HG03045 (cell line): ENCODE measurements at regions not wholly inside any gene's neighbourhood (a gene's known extent, or its start where the extent isn't known, plus 50 kb on each side); places are given as distances from the start of the nearest gene placed in this dataset.

Experiments used
- ATAC-seq: cut with Tn5 transposase; IDR thresholded peaks from one replicate; pipeline ENCODE4 v1.9.1; 2021; ENCODE audit warnings: mild to moderate bottlenecking, moderate library complexity; ENCODE audit not compliant: unreplicated experiment

GRCh38 chr11:24298146-24298545, 198.7 kb upstream of the LUZP2 start:
- no peak for ATAC-seq

DNA sequence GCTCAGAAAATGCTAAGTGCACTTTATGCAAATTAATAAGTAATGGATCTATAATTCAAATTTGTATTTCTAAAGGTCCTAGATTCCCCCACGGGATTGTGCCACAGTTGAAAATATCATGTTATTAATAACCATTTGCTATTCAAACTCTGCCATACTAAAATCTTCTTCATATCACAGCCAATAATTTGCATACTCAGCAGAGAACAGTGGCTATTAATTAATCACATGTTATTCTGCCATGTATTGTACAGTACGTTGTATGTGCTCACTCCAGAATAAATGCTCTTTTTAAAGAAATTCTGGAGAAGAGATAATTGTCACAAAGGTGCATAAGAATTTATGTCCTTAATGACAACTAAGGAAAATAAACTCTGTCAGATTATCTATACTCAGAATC, 184.9 kb upstream of the LUZP2 start:
- no peak for ATAC-seq

- no peak for ATAC-seq
These were observed 184.2 kb upstream of the LUZP2 start for GRCh38 chr11:24312464-24313238.

DNA sequence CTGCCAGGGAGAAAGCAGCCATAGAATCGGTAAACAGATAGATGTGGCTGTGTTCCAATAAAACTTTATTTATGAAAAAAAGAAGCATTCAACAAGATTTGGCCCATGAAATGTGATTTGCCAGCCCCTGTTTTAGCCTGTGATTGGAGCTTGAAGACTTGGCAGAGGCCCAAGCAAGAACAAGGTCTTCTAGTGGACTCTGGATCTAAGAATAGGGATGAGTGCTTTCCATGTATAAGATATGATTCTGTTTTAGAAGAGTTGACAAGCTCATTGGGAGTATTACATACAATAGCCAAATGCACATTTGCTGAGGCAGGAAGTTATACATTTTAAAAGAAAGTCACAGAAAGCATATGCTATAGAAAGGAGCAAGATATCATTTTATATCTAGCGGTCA, 175.6 kb upstream of the LUZP2 start:
- ATAC-seq: no peak

DNA sequence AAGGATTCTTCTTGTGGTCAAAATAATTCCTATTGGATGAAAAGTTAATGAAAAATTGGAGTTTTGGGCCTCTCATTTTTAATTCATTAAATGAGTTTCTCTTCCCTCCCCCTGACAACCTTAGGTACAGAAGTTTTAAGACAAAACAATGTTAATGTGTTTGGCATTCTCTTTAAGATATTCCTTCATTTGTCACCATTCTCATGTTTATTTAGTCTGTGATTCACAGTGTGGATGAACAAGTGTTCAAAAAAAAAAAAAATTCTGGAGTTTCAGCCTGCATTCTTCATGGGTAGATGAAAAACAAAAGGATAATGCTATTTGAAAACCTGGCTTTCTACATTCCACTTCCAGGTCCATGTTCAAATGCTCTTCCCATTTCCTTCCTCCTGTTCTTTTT, 172.6 kb upstream of the LUZP2 start:
- no peak for ATAC-seq

DNA sequence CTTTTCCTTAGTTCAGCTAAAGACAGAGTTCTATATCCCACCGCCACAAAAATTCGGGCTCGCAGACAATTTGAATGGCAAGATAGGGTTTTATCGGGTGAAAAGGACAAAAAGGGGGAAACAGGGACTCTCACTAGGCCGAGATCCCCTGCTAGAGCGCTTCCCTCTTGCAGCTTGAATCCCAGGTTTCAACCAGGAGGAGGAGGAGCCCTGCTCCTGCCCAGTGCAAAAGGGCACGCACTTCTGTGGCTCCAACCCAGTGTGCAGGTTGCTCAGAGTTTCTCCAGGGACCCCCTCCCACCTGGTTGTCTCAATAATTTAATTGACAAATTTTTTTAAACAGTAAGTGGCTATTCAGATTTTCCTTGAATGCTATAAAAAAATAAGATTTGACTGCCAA, 152.6 kb upstream of the LUZP2 start:
- no peak for ATAC-seq

DNA sequence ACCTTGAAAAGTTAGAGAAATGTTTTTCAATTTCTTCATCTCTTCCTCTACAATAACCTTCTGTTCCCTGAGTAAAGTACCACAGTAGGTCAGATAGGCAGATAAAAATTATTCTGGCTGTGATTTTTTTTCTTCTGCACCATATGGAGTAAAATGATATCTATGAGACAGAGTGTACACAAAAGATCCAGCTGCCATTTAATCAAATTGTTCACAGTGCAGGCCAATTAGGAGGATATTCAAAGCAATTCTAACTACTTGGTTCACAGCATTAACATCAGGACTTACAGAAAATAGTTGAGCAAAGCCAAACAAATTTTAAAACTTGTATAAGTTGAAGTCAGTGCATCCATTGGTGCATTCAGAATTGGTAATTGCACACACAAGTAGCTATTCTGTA, 147.9 kb upstream of the LUZP2 start:
- no peak for ATAC-seq

DNA sequence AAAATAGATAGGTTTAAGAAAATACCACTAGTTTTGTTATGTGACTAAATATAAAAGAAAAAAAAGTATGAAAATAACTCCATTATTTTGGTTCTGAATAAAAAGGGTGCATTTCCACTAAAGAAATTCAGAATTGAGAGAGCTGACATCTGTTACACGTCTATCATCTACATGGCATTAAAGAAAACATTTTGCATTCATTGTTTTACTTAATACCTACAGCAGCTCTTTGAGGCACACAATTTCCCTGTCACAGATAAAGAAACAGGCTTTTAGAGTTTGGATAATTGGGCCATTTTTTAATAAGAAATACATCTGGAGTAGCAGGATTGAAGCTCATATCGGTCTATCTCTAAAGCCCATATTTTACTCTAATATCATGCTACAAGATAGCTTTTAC, 145.7 kb upstream of the LUZP2 start:
- ATAC-seq: no peak

GRCh38 chr11:24356501-24356900, 140.4 kb upstream of the LUZP2 start:
- ATAC-seq: no peak

DNA sequence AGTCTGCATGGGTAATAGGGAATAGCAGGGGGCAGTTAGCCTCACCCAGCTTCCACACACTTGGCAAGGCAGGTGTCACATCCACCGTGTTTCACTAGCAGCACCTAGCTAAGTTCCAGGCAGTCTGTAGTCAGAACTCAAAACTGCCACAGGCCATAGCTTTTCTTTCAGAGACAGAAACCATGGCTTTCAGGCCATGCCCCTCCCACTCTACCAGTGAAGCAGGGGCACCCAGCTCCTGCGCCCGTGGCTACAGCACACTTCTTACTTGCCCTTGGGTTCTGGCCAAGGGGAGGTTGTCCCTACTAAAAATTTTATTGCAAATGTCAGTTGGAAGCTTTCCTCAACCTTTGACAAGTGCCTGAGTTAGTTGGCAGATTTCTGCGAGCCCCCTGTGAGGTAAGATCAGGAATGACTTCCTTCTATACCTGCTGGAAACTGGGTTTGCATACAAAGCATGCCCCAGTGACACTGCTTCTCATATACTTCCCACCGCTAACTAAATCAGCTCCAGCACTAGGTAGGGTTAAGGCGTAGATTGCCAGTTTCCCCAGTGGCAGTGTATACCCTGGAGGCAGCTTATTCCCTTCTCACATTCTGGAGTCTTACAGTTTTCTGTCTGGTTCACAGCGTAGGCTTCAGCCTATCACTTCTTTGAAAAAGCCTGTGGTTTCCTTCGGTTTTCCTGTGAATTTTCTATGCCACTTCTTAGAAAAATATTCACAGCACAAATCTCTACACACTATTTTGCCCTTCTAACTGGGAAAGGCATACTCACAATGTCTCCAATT, 139.0 kb upstream of the LUZP2 start:
- ATAC-seq: no peak

GRCh38 chr11:24372491-24372890, 124.4 kb upstream of the LUZP2 start:
- ATAC-seq: no peak

GRCh38 chr11:24373516-24373915, 123.3 kb upstream of the LUZP2 start:
- no peak for ATAC-seq

DNA sequence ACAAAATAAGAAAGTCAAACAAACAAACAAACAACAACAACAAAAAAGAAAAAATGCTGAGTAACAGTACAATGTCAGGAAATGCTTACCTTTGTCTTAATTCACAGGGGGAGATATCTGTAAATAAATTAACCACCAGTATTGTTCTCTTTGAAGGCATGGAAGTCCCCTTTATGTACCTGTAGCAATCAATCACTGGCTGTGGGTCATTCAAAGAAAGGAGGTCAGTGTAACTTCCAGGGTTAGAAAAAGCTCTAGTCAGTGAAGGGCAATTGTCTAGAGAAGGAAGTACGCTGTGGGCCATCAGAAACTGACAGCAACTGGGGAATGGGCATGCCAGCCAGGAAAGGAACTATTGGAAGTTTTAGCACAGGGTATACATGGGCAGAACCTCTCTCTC, 121.5 kb upstream of the LUZP2 start:
- no peak for ATAC-seq

DNA sequence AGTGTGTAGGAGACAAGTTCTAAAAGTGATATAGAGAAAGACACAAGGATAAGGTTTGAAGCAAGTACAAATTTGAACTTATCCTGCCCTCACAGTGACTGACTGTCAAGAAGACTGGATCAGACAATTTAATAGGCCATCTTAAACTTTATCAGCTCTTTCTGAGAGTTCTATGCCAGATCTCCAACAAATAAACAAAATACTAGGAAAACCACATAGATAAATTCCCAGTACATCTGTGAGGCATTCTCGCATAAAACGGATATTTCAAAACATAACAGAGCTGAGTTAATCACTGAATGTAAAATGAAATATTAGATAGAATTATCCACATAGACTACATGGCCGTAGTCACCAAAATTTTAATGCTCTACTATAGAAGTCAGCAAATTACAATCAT, 120.9 kb upstream of the LUZP2 start:
- ATAC-seq: no peak

GRCh38 chr11:24383137-24383536, 113.7 kb upstream of the LUZP2 start:
- ATAC-seq: no peak

- no peak for ATAC-seq
These were observed 112.6 kb upstream of the LUZP2 start for GRCh38 chr11:24384240-24384639.

DNA sequence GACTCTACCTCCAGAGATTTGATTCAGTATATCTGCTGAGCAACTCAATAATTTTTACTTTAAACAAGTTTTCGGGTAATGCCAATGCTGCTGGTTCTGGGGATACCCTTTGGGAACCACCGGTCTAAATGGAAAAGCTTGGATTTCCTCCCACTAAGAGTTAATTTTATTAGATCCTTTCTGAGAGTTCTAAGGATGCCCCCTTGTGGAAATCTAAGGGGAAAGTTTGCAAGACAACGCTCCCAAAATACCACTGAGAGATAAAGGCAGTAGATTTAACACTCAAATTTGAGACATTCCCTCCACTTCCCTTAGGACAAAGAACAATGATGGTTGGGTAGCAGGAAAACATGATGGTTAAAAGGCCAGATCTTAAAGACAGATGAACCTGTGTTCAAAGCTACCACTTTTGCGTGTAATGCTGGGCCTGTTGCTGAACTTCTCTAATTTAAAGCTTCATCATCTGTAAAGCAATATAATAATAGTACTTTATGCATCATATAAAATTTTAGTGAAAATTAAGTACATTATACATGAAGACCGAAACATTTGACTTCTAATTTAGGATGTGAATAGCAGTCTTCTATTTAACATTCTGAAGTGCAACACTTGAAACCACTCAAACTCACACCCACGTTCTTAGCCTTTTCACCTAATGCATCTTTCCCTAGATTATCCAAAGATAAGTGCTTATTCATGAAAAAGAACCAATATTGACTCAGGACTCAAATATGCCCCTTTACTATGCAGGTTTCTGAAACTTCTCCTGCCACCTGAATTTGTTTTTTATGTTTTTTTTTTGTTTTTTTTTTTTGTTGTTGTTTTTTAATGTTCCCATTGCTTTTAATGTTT, 110.1 kb upstream of the LUZP2 start:
- ATAC-seq: no peak

DNA sequence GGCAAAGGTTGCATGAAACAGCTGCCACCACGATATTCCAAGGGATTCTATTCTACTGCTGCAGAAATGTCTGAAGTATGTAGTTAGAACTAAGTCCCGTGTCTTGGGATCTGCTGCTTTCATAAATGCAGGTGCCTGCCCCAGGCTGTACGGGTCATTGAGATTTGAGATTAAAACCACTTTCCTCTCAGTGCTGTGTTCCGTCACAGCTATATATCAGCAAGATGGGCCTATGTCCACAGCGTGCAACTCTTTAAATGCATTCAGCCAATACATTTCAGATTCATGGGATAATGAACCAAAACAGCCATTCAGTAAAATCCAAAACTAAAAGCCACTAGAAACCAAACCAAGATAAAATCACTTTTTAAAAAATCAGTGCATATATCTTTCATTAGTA, 107.3 kb upstream of the LUZP2 start:
- no peak for ATAC-seq

DNA sequence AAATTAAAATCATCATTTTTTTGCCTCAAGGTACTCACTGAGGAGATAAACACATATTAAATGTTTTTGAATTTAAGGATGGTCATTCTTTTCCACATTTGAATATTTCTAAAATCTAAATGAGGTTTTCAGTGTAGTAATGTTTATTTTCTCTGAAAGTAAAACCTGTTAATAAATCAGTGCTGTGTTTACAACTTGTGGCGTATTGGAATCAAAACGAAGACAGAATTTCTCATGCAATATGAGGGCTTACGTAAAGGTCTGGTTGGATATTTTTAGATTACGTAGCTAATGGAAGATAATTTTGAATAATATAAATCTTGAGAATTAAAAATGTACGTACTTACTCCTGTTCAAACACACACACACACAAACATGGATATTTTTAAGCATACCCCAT, 106.8 kb upstream of the LUZP2 start:
- ATAC-seq: no peak

DNA sequence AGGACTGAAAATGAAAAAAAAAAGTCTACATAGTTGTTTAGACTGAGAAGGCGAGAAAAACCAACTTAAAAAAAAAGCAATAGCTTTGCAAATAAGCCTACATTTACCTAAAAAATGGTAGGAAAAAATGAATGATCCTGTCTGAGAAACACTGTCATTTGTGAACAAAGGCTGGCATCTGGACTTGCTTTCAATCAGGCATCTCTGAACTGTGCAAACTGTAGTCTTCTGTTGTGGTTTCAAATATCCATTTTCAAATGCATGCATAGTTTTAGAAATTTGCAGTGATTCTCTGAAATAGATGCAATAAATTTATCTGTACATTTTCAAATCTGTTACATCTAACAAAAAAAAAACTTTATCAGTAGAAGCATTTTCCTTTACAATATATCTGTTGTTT, 106.1 kb upstream of the LUZP2 start:
- no peak for ATAC-seq

- no peak for ATAC-seq
These were observed 105.7 kb upstream of the LUZP2 start for GRCh38 chr11:24391167-24391566.
